Dedifferentiated amniotic fluid mesenchymal stem cell (primary cell): ENCODE measurements at regions not wholly inside any gene's neighbourhood (a gene's known extent, or its start where the extent isn't known, plus 50 kb on each side); places are given as distances from the start of the nearest gene placed in this dataset.

ENCODE experiments used
- DNase-seq: peaks from one replicate; pipeline ENCODE4 v3.0.0-alpha.2; 2016; ENCODE audit errors: extremely low spot score

DNA sequence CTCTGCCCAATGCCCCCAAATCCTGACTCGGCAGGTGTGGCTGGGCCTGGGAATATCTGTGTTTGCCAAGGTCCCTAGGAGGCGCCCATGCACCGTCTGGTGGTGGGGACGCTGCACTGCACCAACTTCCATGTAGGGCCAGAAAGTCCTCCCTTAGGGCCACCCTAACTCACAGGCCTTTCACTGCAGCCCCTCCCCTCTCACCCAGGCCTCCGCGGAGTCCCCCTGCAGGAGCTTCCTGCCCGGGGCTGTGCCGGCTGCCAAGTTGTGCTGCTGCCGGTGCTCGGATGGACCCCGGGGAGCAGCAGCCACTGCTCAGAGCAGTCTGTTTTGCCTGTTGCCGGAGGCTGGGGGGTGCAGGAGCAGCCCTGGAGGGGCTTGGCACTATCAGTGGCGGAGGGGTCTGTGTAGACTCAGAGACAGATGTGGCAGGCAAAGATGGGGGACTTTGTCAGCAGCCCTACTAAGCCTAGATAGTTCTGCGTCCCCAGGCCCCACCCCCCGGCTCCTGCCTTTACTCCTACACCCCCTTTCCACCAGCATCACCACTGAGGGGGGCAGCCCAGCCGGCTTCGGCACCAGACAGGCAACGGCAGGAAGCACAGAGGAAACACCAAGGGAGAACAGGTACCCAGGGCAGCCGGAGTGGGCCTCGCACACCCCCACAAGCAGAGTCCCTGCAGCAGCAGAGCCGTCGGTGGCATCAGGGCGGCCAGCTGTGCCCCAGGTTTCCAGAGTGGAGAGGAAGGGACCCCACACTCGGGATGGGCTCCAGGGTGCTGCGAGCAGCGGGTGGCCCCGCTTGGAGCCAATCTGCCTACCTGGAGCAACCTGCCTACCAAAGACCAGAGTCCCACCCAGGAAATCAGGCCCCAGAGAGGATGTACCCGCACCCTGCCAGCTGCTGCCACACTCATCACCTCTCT lies 124.3 kb downstream of the TRIM29 start:
- no peak for DNase-seq

DNA sequence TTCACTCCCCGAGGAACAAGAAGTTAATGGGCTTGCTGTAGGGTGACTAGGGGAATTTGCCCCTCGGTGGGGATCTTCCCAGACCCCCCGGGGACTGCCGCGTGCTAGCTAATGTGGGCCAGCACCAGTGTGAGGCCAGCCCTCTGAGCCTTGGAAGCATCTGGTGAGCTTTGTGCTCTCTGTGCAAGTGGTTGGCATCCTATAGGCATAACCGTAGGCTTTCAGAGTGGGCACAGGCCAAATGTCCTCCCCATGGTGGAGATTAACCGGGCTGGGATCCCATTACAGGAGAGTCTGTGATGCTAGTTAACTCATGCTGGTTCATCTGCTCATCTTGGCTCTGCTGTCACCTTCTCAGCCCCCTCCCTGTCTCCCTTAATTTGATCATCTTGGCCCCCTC lies 125.7 kb downstream of the TRIM29 start:
- no peak for DNase-seq

DNA sequence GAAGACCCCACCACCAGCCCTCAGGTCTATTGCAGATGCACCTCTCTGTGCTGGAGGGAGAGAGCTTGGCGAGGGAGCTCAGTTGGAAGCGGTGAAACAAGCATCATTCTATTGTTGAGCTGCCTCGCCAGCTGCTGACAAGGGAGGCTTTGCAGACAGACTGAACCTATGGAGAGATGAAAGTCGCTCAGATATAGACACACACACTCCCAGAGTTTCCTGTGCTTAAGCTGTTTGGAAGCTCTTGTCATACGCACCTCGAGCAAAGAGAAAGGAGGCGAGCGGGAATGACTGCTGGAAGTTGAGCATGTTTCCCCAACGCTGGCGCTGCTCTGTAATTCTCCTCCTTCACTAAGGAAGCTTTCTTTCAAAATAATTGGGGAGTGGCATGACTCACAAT lies 126.1 kb downstream of the TRIM29 start:
- DNase-seq: no peak

DNA sequence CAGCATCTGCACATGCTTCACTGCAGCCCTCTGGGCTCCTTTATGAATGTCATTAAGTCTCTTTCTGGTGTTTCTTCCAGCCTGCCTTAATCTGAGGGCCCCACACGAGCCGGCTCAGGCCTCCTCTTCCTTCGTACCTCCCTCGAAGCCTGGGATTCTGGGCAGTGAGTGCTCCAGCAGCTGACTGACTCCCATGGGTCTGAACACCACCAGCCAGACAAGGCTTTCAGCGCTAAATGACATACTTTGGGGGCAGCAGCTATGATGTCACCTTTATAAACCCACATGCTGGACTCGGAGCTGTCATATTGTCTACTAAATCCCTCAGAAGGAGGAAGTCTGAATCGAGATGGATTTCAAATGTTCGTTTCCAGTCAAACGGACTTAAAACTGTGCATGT lies 127.1 kb downstream of the TRIM29 start:
- no peak for DNase-seq

DNA sequence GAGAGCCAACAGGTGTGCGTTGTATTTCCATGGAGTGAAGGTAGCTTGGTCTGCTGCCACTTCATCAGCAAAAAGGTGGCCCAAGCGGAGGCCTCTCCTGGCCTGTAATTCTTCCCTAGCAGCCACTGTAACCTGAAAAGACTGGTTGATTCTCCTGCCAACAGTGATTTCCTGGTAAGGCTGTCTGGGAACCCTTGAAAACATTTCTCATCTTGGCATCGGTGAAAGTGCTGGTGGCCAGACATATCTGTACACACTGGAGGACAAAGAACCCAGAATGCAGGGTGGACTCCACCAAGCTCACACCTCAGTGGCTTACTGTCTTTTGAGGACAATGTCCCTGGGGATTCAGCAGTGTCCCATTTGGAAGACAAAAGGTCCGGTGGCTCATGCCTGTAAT lies 128.0 kb downstream of the TRIM29 start:
- DNase-seq: no peak

DNA sequence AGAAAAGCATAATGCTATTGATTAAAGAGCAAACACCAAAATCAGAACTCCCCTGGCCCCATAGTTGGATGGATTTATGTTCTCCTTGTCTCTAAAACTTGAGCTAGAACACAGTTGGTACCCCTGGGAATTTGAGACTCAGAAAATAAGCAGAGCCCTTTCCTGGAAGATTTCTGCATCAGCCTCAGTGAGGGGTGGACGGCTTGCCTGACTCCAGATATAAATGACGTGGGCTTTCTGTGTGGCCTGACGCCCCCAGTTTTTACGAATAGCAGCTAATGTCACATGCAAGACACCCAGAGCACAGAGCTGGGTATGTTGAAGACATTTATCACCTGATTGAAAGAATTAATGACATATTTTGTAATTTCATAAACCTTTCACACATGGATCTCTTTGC lies 130.8 kb downstream of the TRIM29 start:
- DNase-seq: no peak

DNA sequence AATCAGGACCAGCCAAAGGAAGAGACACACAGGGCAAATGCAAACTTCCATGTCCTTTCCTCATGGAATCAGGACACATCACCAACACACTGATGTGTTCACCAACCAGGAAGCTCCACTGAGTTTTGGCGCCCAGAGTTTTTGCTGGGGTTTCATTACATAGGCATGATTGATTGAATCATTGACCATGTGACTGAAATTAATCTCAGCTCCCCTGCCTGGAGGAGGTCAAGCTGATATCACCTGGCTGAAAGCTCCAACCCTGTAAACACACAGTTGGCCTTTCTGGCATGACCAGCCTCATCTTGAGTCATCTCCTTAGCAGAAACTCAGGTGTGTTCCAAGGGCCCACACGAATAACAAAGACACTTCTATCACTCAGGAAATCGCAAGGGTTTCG lies 133.2 kb downstream of the TRIM29 start:
- DNase-seq: no peak

DNA sequence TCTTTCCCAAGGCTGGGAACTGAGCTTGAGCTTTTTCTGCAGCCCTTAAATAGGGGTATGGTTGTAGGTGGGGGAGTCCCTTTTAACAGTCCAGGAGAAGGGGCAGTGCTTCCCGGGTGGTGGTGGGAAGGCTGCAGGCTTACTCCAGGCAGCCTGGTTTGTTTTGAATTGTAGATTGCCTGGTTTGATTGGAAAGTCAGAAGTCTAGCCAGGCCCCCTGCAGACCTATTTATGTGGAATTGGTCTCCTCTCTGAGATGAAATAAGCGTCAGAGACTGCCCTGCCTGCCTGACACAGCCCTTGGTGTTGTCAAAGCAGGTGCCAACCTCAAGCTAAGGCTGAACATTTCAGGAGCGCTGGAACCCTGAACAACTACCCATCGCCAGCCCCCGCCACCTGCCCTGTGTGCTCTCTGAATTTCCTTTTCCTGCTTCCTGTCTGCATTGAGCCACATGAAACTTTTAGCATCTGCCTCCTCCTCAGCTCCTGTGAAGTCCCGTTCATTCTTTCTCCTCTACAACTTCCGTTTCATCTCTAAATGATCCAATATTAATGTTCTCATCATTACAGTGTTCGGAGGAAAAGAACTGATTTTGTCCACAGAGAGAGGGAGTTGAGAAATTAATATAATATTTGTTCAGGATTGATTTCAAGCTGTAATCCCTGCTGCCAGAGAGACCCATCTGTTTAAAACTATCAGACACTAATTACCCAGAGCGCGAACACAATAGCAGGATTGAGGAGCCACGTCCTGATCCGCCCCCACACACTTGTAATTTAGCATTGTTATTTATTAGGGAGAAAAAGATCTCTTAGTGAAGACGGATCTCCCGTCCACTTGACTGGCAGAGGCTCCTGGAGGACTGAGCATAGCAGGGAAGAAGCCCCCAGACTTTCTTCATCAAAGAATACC lies 136.5 kb downstream of the TRIM29 start:
- DNase-seq: no peak

DNA sequence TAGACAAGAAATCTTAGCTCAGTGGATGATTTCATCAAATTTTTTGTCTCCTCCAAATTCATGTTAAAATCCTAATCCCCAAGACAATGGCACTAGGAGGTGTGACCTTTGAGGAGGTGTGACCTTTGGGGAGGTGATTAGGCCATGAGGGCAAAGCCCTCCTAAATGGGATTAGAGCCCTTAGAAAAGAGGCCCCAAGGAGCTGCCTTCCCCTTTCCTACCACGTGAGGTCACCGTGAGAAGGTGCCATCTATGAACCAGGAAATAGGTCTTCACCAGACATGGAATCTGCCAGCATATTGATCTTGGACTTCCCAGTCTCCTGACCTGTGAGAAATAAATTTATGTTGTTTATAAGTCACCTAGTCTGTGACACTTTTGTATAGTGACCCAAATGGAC lies 138.7 kb downstream of the TRIM29 start:
- no peak for DNase-seq

DNA sequence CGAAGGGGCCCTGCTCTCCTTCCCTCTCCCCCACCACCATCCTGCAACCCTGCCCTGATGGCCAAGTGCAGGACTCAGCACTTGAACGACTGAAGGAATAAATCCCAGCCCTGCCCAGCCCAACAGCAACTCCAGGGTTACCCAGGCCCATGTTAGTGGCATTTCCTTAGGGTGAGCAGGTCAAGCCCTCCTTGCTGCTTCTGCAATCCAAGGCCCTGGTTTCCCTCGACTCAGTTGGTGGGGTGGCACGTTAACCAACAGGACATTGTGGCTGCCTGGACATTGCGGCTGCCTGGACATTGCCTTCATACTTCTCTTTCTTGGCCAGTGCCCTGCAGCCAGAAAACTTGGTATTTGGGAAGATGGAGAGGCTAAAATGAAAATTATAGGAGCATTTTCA lies 141.4 kb downstream of the TRIM29 start:
- DNase-seq: no peak

DNA sequence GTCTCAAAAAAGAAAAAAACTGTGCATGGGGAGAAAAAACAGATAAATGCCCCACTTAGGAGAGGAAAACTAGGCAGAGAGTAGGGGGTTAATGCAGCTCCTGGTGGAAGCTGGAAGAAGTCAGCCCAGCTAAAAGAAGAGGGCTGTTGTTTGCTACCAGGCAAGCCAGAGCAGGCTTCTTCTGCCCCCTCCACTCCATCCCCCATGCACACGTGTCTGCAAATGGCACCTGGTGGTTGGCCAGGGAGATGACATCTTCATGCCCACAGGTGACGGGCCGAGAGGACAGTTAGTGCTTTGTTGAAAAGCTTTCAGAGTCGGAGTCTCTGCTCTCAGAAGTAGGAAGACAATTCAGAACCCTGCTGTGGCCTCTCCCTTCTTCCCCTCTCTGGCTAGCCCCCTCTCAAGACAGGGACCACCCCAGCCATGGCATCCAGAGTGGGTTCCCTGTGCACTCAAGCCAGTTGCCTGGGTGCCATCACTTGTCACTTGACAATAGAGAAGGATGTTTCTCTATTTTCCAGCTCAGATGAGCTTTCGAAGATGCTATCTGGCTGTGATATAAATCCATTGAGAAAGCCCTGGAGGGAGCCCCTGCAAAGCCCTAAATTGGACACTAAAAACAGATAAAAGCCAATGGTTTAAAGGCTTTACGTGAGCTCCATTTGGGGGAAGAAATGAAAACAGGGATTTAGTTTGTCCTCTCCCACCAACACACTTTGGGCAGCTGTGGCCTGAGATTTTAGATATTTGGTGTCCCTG lies 142.0 kb downstream of the TRIM29 start:
- DNase-seq: no peak

DNA sequence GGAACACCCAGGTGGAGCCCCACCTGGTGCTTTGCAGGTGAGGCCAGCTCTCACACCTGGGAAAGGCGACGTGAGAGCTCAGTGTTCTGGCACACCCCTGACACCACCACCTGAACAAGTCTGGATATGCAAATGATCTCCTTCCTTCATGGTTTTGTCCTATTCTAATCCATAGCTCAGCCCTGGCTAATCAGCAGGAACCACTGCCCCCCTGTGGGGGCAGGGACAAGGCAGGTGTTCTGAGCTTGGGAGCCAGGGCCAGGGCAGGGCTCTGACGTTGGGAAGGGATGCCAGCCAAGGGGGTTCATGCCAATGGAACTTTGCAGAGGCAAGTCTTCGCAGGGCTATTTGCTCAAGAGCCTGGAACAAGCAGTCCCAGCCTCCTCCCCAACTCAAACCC lies 144.2 kb downstream of the TRIM29 start:
- no peak for DNase-seq

DNA sequence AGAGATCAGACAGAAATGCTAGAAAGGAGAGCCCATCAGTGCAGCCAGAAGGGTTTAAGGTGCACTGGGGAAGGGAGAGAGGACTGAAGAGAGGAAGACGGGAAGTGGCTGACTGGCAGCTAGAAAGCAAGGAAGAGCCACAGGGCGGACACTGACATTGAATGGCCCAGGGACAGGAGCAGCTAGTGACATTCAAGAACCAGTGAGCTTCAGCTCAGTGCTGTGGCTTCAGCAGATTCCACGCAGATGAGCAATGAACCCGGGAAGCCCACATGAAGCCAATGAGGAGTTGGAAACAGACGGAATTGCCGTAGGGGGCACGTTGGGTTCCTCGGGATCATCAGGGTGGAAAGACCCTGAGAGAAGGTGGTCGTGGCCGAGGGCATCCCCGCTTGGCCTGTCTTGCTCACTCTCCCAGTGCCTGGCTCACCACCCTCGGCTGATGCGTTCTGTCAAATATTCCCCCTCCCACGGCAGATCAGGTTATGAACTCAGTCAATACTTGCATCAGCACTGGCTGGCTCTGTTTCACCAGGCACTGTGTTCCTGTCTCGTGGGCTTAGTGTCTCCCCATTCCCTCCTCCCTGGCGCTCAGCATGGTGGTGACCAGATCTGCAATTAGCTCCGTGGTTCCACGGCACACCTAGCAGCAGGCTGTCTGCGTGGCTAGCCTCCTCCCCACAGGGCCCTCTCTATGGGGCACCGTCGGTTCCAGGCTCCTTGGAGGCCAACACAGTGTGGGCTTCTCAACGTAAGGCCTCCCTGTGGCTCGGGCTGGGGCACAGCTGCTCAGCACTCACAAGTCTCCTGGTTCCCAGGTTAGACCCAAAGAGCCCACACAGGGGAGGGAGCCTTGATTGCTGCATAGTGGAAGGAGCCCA lies 145.5 kb downstream of the TRIM29 start:
- no peak for DNase-seq

DNA sequence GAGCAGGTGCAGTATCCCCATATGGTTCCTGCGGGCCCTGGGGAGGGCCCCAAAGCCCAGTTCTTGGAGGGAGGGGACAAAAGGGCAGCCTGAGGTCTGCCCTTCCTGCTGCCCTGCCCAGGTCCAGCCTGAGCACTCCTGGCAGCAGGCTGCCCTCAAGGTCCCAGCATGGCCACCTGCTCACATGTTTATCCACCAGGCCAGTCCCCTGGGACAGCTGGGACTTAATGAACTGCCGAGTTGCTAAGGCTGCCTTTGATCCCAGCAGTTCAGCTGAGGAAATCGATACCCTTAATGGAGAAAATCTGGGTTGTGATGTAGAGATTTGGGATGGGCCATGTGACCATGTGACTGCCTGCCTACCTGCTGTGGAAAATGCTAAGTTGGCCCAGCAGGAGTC lies 146.2 kb downstream of the TRIM29 start:
- no peak for DNase-seq

DNA sequence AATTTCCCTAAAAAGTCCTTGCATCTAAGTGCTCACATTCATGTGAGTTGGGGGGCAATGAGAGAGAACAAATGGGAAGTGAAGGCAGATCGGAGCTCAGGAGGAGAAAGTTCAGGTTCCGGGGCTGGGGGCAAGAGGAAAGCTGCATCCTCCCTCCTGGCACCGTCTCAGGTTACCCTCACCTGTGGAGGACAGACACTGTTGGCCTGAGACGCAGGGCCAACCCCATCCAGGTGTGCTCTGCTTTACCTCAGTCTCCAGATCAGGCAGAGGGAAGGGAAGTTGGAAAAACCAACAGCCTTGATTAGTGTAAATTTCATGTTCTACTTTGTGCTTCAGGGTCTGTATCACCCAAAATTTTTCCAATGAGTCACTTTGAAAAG lies 146.9 kb downstream of the TRIM29 start:
- DNase-seq: no peak

DNA sequence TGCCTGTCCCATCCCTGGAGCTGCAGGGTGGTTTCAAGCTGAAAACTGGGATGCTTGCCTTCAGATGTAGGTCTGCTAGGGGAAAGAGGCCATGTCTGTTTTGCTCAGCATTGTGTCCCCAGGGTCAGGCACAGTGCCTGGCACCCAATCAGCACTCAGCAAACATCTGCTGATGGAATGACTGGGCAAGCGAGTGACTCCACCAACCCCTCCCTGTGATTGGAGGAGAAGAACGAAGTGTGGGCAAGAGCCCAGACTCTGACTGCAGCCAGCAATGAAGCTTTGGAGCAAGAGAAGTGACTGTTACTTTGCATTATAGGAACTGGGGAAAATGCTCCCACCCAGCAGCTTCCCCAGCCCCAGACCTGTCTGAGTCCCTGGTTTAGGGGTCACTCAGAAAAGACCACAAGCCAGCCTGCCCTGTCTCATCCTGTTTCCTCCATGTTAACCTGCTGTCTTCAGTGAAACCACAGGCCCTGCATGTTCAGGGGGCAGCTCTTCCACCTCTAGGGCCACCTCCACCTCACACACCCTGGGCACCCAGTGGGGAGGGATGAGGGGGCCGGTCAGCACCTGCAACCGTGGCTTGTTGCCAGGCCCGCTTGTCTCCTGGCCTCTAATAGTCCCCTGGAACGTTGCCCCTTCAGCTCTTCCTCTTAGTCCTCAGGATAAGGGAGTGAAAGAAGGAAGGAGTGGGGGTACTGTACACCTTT lies 147.4 kb downstream of the TRIM29 start:
- DNase-seq: no peak

DNA sequence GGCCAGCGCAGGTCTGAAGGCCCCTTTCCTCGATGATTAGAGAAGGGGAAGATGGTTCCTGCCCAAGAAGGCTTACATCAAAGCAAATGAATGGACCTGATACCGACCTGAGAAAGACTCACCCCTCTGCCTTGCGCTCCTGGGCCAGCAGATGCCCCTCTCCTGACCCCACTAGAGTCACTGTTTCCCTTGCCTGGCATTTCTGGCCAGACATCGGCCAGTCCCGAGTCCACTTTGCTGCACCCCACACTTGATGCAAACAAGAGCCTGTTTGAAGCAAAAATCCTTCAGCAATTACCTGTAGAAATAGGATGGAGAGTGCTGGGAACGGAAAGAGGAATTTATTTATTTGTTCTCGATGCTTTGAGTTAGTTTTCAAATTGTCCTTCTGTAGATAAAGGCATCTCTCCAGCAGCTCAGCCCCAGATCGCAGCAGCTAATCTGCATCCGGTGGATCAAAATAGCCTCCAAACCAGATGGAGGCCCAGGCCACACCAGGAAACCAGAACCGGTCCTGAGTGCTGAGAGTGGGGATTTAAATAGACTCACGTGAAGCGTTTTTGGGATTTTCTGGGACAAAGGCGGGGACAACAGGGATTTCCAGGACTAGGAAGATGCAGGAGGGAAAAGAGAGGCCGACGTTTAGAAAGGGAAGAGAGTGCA lies 148.6 kb downstream of the TRIM29 start:
- DNase-seq: no peak

DNA sequence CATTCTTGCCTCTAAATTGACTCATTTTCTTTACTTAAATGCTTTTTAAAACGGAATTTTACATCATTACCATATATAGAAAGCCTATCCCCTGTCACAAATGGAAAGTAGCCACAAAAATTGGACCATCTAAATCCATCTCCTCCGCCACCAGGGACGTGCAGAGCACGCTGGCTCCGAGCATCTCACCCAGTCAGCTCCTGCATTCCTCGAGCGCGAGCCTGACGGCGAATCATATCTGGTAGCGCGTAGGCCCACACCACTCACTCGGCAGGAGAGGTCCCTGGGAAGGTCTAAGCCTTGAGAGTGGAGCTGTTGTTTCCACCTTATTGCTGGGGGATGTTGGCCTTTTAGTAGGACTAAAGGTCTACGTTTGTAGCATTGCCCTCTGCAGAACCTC lies 152.4 kb downstream of the TRIM29 start:
- DNase-seq: no peak

DNA sequence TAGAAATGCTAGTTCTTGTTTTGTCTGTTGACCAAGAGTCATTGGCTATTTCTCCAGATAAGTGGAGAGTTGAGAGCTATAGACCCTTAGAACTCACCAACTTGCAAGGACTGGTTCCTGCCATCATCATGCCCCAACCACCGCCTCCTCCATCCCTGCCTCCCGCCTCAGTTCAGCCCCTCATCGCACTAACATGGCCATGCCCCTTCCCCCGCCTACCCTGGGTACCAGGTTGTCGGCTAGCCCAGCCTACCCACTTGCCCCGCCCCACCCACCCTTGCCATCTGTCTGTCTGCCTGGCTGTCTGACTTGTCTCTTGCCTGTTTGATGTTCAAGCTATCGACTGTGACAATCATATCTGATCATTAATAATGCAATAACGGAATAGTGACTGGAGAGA lies 154.1 kb downstream of the TRIM29 start:
- DNase-seq: no peak

DNA sequence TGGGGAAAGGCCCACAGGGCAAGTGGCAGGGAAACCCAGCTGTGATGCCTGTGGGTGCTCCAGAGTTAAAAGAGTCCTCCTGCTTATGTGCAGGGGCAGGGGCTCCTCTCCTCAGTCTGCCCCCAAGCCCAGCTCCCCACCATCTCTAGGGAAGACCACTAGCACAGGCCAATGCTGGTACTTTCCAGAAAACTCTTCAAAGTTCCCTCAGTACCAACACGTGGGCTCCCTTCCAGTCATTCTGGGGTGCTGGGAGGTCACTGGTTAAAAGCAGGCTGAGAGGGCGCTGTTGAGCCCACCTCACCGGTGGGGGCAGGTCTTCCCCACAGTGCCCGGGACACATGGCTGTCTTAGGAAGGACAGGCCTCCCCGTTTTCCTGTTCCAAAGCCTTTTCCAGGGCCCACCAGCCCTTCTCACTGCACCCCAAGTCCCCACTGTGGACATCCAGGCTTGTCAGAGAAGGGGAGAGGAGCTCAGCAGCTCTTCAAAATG lies 154.6 kb downstream of the TRIM29 start:
- no peak for DNase-seq
